ENCODE measurements at regions not wholly inside any gene's neighbourhood (a gene's known extent, or its start where the extent isn't known, plus 50 kb on each side); places are given as distances from the start of the nearest gene placed in this dataset.

DNA sequence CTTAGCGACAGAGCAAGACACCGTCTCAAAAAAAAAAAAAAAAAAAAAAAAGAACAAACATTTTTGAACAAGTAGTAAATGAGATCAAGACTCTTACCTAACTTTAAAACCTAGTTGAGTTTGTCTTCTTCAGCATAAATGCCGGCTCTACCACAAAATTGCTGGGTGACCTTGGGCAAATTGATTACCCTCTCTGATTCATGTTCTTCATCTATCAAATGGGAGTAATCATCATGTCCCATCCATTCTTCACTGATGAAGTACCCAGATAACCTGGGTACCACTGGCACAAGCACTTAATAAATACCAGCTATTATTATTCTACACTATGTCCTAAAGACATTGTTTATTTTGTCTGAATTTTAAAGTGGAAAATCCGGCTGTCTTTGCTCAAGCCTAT, 96.3 kb downstream of the ATPSCKMT start:
- no peak for TF ChIP-seq POLR2AphosphoS5 (IDR thresholded peaks at IDR 0.05)
- TF ChIP-seq POLR2A (IDR thresholded peaks at IDR 0.05) = no peak
- TF ChIP-seq, protein P1, sequence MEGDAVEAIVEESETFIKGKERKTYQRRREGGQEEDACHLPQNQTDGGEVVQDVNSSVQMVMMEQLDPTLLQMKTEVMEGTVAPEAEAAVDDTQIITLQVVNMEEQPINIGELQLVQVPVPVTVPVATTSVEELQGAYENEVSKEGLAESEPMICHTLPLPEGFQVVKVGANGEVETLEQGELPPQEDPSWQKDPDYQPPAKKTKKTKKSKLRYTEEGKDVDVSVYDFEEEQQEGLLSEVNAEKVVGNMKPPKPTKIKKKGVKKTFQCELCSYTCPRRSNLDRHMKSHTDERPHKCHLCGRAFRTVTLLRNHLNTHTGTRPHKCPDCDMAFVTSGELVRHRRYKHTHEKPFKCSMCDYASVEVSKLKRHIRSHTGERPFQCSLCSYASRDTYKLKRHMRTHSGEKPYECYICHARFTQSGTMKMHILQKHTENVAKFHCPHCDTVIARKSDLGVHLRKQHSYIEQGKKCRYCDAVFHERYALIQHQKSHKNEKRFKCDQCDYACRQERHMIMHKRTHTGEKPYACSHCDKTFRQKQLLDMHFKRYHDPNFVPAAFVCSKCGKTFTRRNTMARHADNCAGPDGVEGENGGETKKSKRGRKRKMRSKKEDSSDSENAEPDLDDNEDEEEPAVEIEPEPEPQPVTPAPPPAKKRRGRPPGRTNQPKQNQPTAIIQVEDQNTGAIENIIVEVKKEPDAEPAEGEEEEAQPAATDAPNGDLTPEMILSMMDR (IDR thresholded peaks at IDR 0.05 in 8 of 11, conservative IDR thresholded peaks at IDR 0.05 in 3 of 11) = no peak
- H3K9me3 ChIP-seq = no peaks in the 10 kb centered on the region
- no peak overlapping the region for H3K27ac ChIP-seq
- no peak overlapping the region for H3K4me3 ChIP-seq
- H3K4me1 ChIP-seq = no peaks in the 10 kb centered on the region
- no peaks in the 10 kb centered on the region for H3K27me3 ChIP-seq (replicated peaks in 1 of 7)
- DNase-seq = no peak
- WGBS, 5 donors = 75 to 95% (median 92%) methylated on average over 3 to 4 of the region's 4 CpGs
- H3K36me3 ChIP-seq = no peaks in the 10 kb centered on the region
- intact Hi-C loops (cut with DNase I; ENCODE audit: low total_unique reads) = no loop called here

DNA sequence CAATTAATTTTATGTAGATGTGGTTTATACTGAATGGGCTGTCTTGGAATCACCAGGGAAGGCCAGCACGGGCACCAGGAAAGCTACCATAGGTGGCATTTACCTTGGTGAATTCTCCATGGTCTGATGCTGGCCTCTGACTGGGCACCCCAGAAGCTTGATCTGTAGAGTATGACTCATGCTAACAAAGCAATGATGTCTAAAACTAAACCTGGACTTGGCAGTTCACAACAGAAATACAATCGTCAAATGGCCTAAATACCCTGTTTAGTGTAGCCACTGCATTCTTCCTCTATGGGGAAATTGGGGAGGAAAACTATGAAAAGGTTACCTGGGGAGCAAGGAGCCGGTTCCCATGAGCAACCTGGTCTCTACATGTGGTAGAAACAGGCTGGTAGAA, 98.0 kb downstream of the ATPSCKMT start:
- 66 to 88% (median 84%) methylated on average over 3 of the region's 3 CpGs for WGBS, 5 donors
- H3K4me1 ChIP-seq = no peaks in the 10 kb centered on the region
- DNase-seq = no peak
- H3K27ac ChIP-seq = no peak overlapping the region
- H3K36me3 ChIP-seq = no peaks in the 10 kb centered on the region
- intact Hi-C loops (cut with DNase I; ENCODE audit: low total_unique reads) = no loop called here
- no peak overlapping the region for H3K4me3 ChIP-seq
- H3K27me3 ChIP-seq (replicated peaks in 1 of 7) = no peaks in the 10 kb centered on the region
- TF ChIP-seq POLR2A (IDR thresholded peaks at IDR 0.05) (no peak), POLR2AphosphoS5 (IDR thresholded peaks at IDR 0.05) (no peak)
- TF ChIP-seq, protein P1 (IDR thresholded peaks at IDR 0.05 in 8 of 11, conservative IDR thresholded peaks at IDR 0.05 in 3 of 11) = no peak
- no peaks in the 10 kb centered on the region for H3K9me3 ChIP-seq

DNA sequence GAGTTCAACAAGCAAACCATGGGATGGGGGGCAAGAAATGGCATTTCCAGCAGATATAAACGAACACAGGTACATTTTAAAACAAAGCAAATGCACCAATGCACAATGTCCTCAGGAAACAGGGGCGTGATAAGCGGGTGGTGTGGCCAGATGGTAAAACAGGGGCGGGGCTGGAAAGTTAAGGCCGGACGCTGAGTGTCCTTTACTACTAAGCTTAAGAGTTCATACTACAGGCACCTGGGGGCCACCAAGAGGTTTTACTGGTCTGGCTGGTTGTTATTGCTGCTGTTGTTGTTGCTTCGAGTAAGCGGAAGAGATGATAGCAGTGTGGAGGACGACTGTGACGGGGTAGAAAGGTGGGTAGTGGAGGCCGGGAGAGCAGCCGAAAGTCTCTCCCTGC, 99.8 kb downstream of the ATPSCKMT start:
- no peak for TF ChIP-seq POLR2A (IDR thresholded peaks at IDR 0.05)
- TF ChIP-seq POLR2AphosphoS5 (IDR thresholded peaks at IDR 0.05) = no peak
- TF ChIP-seq, protein P1 (IDR thresholded peaks at IDR 0.05 in 8 of 11, conservative IDR thresholded peaks at IDR 0.05 in 3 of 11) = no peak
- H3K36me3 ChIP-seq = no peaks in the 10 kb centered on the region
- 80 to 86% (median 82%) methylated on average over 12 of the region's 12 CpGs for WGBS, 5 donors
- H3K4me3 ChIP-seq = no peak overlapping the region
- no peak overlapping the region for H3K27ac ChIP-seq
- H3K9me3 ChIP-seq = no peaks in the 10 kb centered on the region
- intact Hi-C loops (cut with DNase I; ENCODE audit: low total_unique reads) = no loop called here
- no peaks in the 10 kb centered on the region for H3K27me3 ChIP-seq (replicated peaks in 1 of 7)
- no peaks in the 10 kb centered on the region for H3K4me1 ChIP-seq
- DNase-seq = no peak

DNA sequence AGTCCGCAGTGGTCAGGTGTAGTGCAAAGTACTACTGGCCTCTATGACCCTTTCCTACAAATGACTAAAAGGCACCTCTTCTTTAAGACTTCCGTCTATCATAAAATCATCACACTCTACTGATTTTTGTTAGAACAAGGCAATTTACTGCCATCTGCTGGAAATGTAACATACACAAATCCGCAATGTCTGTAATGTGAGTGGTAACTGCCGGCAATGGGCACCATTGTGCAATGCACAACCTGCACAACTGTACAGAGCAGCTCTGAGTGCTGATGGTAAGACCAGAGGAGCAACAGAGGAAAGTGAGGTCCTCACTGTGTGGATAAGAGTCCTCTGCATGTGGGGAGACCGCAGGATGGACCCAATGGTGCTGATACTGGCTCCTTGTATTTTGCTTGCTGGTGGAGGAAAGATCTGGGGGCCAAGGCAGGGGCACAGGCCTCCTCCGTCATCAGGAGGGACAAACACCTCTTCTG, 103.7 kb downstream of the ATPSCKMT start:
- Histone ChIP-seq H3K4me3 (no peak overlapping the region), H3K4me1 (no peaks in the 10 kb centered on the region), H3K36me3 (no peaks in the 10 kb centered on the region), H3K9me3 (no peaks in the 10 kb centered on the region), H3K27ac (no peak overlapping the region), H3K27me3 (replicated peaks in 1 of 7) (no peaks in the 10 kb centered on the region)
- intact Hi-C loops (cut with DNase I; ENCODE audit: low total_unique reads) = no loop called here
- TF ChIP-seq POLR2AphosphoS5 (IDR thresholded peaks at IDR 0.05) = no peak
- no peak for TF ChIP-seq POLR2A (IDR thresholded peaks at IDR 0.05)
- TF ChIP-seq, protein P1 (IDR thresholded peaks at IDR 0.05 in 8 of 11, conservative IDR thresholded peaks at IDR 0.05 in 3 of 11) = no peak
- no peak for DNase-seq
- 69 to 86% (median 76%) methylated on average over 6 of the region's 6 CpGs for WGBS, 5 donors
